Stimulated activated CD8-positive, alpha-beta memory T cell treated with anti-CD3 and anti-CD28 coated beads, Interleukin-15, amount 100 ng/mL, for 48 hours (primary cell): ENCODE measurements at regions not wholly inside any gene's neighbourhood (a gene's known extent, or its start where the extent isn't known, plus 50 kb on each side); places are given as distances from the start of the nearest gene placed in this dataset.

Experiments used
- DNase-seq, 2 donors: peaks; one replicate each; pipeline ENCODE4 v3.0.0-alpha.2; 2020; ENCODE audit warnings: low read depth in 2 of 2

DNA sequence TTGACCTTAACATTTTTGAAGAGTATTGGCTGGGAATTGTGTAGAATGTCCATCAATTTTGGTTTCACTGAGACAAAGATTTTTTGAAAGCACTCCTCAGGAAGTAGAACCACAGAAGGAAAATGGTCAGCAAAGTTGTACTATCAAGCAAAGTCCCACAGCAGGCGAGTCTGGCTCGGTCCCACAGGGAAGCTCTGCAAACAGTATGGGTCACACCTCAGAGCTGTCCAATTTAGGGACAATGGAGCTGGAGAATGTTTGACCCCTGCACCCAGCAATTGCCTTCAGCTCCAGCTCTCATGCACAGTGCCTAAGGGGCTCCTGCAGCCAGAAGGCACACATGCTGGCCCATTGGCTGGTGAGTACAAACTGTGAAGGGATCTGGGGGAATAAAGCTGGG, 147.0 kb downstream of the MAFB start:
- DNase-seq, result no peak

DNA sequence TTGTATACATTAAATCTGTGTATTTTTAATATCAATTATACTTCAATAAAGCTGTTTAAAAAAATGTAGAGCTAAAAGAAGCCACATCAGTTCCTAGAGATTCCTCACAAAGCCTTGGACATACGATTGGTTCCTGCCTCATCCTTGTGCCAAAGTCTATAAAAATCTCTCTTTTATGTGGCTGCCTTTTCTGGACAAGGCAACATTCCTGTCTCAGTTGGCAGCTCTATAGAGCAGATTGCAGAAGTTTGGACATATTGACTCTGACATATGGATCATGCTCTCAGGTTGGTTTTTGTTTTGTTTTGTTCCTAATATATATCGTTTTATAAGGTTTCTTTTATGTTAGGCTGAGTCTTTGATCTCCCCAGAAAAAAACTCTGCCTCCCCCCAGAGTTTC, 148.9 kb downstream of the MAFB start:
- DNase-seq, result no peak

DNA sequence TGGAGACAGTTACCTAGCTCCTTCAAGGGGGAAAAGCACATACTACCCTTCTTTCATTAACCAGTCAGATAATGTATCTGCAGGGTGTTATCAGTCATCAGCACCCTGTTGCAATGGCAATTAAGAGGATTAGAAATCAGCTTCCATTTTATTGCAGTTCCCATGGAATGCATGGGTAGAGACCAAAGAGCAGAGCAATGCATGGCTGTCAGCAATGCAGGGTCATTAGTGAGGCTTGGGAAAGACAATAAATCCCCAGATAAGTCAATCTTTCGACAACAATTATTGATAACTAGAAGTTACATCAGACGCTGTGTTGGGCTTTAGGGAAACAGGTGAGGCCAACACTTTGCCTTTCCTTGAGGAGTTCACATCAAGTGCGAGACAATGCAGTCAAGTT, 150.9 kb downstream of the MAFB start:
- no peak for DNase-seq

- no peak for DNase-seq
Measured at GRCh38 chr20:40536808-40537207, 152.2 kb downstream of the MAFB start.

GRCh38 chr20:40535816-40536215, 153.2 kb downstream of the MAFB start:
- no peak for DNase-seq

GRCh38 chr20:40532103-40532502, 156.9 kb downstream of the MAFB start:
- no peak for DNase-seq

- no peak for DNase-seq
Measured at GRCh38 chr20:40525351-40525750, 163.7 kb downstream of the MAFB start.

DNA sequence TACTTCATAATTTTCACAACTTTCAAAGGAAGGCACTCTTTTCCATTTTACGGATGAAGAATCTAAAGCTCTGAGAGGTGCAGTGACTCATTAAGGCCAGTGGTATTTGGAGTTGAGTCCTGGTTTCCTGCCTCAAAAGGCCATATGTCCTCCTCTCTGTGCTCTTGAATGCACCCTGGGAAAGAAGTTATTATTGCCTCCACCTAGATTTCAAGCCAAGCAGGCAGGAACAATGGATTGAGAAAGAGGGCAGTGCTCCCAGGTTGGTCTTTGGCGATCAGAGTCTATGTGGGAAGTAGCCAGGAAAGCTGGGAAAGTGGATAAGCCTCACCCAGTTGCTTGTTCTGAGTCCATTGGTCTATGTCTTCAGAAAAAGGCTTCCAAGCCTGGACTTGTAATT, 165.0 kb downstream of the MAFB start:
- no peak for DNase-seq

DNA sequence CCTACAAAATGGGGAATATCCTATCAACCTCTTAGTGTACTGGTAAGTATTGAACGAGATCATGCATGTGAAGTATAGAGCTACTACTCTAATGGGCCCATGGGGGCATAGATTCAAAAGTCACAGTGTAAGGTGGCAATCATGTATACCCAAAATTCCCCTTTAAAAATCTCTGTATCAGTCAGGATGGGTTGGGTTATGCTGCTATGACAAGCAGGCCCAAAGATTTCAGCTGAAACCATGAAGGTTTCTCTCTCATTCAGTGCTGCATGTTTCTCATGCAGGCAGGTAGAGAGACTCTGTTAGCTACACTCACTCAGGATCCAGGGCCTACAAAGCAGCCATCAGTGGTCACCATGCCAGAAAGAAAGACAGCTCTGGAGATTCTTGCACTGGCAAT, 166.6 kb downstream of the MAFB start:
- DNase-seq, result no peak

DNA sequence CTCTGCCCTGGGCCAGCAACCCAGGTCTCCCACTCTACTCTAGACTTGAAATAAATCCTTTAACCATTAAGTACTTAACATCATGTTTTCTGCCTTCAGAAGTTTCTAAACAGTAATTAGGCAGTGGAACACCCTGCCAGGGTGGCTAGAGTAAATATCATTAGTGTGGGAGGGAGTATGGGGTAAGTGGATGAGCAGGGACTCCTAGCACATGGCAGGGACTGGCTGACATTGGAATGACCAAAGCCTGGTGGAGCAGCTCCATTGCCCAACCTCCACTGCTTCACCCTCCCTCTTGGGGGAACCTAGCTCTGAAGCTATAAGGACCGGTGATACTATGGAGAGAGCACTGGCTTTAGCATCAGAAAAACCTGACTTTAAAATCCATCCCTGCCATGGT, 167.1 kb downstream of the MAFB start:
- DNase-seq, result no peak

- DNase-seq, result no peak
Measured at GRCh38 chr20:40519918-40520317, 169.1 kb downstream of the MAFB start.

DNA sequence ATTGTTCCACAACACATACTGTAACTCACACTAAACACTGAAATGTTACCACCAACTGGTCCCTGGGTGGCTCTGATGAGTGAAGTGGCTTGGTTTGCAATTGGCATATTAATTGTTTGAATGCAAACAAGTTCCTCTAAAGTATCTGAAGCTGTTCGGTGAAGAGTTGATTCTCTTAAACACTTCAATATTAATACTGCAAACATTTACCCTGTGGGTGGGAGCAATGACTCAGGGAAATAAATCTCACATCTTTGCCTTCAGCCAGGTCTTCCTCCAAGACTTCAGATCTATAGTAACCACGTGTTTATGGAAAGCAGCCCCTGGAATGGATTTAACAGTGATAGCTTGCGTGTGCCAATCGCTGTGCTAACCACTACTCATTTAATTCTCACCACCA, 176.0 kb downstream of the MAFB start:
- no peak for DNase-seq

DNA sequence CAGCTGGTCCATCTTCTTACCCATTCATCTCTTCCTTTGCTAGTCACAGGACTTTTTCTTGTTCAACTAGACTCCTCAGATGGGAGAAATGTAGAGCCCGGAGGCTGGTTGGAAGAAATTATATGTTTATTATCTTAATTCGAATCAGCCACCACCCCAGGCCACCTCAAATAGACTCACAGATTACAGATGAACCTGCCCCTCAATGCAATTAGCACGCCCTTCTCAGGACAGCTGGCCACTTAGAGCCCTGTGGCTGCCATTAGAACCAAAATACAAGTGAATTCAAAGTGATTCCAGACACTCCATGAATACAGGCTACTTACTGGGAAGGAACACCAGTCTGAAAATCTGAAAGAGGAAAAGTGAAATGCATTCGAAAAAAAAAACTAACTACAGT, 176.4 kb downstream of the MAFB start:
- no peak for DNase-seq

DNA sequence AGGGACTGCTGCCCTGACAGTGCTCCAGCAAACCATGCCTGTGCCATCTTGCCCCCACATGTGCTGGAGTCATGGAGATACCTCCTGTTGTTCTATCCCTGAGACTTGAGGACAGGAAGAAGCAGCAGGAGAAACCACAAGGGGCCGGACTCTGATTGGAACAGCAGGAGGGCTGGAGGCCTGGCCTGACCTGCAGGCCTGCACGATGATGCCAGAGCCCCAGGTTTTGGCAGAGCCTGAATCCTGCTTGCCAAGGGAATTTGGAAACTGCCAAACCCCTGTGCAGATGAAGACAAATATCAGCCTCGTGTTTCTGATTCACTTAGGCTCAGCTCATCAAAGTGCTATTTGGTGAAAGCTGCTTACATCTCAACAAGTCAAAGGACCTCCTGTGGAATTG, 177.6 kb downstream of the MAFB start:
- no peak for DNase-seq

- no peak for DNase-seq
Measured at GRCh38 chr20:40510622-40511021, 178.4 kb downstream of the MAFB start.

GRCh38 chr20:40508821-40509220, 180.2 kb downstream of the MAFB start:
- DNase-seq, result no peak

DNA sequence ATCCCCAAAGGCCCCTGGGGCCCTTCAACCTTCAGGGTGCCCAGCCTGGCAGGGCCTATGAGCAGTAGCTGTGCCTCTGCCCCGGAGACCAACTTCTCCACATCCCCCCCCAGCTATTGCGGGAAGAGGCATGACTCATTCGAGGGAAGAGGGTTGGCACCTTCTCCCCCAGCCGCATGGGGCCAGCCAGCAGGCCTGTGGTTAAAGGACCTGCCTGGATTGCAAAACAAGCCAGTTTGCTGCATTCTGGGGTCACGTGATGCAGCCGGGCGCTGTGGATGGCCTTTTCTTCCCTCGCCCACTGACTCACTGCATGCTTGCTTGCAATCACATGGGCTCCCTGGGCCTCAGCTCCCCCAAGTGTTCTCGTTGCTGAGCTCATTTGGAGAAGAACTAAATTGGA, 182.5 kb downstream of the MAFB start:
- peak; percentile 6 to 21 for DNase-seq

- no peak for DNase-seq
Measured at GRCh38 chr20:40503119-40503518, 185.9 kb downstream of the MAFB start.

DNA sequence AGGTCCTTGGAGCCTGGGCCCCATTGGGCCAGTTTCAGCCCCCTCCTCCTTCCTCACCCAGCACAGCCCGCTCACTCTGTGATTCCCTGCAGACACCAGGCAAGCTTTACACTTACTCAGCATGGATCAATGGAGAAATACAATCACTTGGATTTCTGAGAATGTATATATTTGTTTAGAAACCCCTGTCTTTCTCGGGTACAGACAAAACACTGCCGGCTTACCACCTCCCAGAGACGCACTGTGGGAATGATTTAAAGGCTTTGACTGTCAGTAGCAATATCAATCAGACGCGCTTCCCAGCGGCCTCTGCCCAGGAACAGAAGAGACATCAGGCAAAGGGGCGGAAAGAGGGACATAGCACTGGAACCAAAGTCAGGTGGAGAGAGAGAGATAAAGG, 186.5 kb downstream of the MAFB start:
- DNase-seq, result no peak

GRCh38 chr20:40499391-40499790, 189.6 kb downstream of the MAFB start:
- no peak for DNase-seq

DNA sequence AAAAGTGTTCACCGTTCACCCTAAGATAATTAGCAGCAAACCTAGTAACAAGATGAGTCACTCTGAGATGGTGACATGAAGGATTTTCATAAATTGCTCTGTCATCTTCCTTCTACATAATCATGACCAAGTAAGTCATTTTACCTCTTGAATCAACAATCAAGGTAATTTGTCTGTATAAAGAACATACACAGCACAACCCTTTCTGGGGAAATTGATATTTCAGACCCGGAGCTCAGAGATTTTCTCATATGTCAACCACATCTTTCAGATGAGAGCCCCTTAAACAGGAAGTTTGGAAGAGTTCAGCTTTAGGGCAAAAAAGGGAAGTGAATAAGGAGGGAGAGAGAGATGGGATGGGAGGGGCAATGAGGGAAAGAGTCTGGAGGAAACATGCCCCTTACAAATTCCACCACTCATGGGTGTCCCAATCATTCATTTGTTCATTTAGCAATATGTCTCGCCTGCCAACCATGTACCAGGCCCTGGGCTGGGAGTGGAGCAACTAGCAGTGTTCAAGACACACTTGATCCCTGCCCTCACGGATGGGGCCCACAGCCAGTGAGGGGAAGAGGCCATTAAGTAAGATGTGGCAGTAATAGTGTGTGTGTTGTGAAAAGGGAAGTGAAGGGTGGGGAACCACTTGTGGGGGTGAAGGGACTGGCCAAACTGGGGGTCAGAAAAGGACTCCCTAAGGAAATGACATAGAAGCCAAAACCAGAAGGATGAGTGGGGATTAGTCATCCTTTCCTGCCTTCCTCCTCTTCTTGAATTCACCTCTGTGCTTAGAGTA, 190.9 kb downstream of the MAFB start:
- no peak for DNase-seq

- no peak for DNase-seq
Measured at GRCh38 chr20:40495956-40496355, 193.1 kb downstream of the MAFB start.

DNA sequence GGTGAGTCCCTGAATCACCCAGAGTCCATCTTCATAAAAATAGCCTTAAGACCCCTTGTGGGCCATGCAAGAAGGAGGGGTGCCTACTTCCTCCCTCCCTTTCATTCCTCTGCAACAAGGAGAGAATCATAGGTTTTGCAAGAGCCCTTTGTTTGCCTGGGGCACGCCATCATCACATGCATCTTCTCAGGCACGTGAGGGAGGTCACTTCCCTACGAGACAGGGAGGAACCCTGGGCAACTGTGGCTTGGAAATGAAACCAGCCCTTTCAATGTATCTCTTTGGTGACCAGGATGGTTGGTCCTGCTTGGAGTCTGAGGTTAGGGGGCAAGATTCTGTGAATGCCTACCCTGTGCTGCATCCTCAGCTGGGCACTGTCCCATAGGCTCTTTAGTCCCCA, 194.8 kb downstream of the MAFB start:
- no peak for DNase-seq

DNA sequence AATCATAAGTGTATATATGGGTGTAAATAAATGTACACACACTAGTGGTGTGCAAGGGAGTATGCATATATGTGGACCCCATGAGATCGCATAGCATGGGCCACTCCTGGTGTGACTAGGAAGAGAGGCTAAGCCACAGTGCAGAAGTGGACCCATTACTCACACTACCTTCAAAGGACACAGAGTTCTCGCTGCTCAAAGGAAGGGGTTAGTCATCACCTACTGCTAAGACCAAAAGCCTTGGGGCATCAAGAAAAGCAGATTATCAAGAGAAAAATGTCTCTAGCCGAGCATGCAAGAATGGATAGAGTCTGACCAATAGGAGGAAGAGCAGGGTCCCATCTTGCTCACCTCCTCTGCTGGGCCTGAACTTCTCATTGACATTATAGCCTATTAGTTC, 195.5 kb downstream of the MAFB start:
- no peak for DNase-seq
